Dendritic cell treated with granulocyte-macrophage colony-stimulating factor and Interleukin-4, amounts not matched to agents 40 ng/mL and 50 ng/mL, for 4 days (primary cell): ENCODE measurements at regions not wholly inside any gene's neighbourhood (a gene's known extent, or its start where the extent isn't known, plus 50 kb on each side); places are given as distances from the start of the nearest gene placed in this dataset.

ENCODE experiments used
- H3K27ac Mint-ChIP-seq: one replicate; pipeline ENCODE4 v1.8.0; 2022; ENCODE audit warnings: mild to moderate bottlenecking, mixed read lengths
- H3K27me3 Mint-ChIP-seq: one replicate; pipeline ENCODE4 v1.8.0; 2022; ENCODE audit warnings: mild to moderate bottlenecking, mixed read lengths
- H3K36me3 Mint-ChIP-seq: one replicate; pipeline ENCODE4 v1.8.0; 2022; ENCODE audit warnings: low read depth, mixed read lengths
- H3K4me1 Mint-ChIP-seq: one replicate; pipeline ENCODE4 v1.8.0; 2022; ENCODE audit warnings: low read depth, mixed read lengths
- H3K4me3 Mint-ChIP-seq: one replicate; pipeline ENCODE4 v1.8.0; 2022; ENCODE audit warnings: mild to moderate bottlenecking, moderate library complexity, mixed read lengths
- H3K9me3 Mint-ChIP-seq: one replicate; pipeline ENCODE4 v1.8.0; 2022; ENCODE audit warnings: mixed read lengths
- intact Hi-C: fragments of 100-400 bp; cut with micrococcal nuclease; formaldehyde crosslinking; loops from one replicate; pipeline ENCODE4 v1.15.0; 2022

DNA sequence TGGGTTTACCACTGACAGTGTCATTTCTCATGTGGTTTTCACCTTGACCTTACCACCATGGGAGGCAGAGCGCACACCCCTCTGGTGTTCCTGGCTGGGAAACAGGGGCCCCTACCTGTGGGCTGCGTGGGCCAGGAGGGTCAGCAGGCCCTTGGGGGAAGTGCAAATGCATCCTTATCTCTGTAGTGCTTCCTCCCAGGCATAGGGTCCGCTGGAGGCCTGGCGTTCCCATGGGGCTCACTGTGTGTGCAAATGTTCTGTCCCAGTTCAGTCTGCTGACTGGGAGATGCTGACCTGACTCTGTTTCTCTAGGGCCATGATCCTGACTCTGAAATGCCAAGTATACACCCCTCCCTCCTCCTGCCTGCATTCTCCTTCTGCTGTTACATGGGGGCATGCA lies 81.3 kb downstream of the SLC25A47 start:
- H3K9me3 Mint-ChIP-seq = no peaks in the 10 kb centered on the region

DNA sequence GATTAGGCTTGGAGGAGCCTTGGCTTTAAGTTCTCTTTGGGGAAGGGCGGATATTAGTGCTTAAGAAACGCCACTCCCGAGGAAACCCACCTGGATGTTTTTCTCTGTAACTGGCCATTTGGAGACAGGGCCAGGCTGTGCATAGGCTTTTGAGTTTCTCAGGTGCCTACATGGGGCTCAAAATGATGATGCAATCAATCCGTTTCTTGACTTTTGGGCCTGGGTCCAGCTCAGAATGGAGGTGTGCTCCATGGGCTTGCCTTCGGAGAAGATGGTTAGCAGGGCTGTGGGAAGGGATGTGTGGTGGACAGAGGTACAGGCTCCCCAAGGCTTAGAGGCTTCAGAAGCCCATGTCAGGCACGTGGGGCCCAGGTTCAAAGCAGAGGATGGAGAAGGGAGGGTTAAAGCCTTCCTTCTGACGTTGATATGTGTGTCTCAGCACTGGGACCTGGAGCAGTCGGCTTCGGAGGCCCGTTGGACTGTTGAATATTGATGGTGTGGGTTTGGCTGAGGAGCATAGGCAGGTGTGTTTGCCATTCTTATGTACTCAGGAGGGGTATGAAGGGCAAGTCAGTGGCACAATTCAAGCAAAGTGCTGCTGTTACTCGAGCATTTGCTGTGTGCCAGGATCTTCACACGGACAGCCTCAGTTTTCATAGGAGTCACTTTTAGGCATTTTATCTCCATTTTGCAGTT lies 82.8 kb downstream of the SLC25A47 start:
- no peak overlapping the region for H3K4me3 Mint-ChIP-seq
- peaks cover 43% of the 10 kb centered on the region for H3K4me1 Mint-ChIP-seq
- intact Hi-C loops = no loop called here
- H3K27me3 Mint-ChIP-seq = no peaks in the 10 kb centered on the region
- H3K27ac Mint-ChIP-seq = no peak overlapping the region
- H3K9me3 Mint-ChIP-seq = no peaks in the 10 kb centered on the region
- H3K36me3 Mint-ChIP-seq = no peaks in the 10 kb centered on the region

More for the DNA sequence above, 81.3 kb downstream of the SLC25A47 start:
- H3K4me3 Mint-ChIP-seq = no peak overlapping the region
- no peaks in the 10 kb centered on the region for H3K27me3 Mint-ChIP-seq
- peaks cover 49% of the 10 kb centered on the region for H3K4me1 Mint-ChIP-seq
- H3K27ac Mint-ChIP-seq = no peak overlapping the region
- intact Hi-C loops = no loop called here
- H3K36me3 Mint-ChIP-seq = no peaks in the 10 kb centered on the region

DNA sequence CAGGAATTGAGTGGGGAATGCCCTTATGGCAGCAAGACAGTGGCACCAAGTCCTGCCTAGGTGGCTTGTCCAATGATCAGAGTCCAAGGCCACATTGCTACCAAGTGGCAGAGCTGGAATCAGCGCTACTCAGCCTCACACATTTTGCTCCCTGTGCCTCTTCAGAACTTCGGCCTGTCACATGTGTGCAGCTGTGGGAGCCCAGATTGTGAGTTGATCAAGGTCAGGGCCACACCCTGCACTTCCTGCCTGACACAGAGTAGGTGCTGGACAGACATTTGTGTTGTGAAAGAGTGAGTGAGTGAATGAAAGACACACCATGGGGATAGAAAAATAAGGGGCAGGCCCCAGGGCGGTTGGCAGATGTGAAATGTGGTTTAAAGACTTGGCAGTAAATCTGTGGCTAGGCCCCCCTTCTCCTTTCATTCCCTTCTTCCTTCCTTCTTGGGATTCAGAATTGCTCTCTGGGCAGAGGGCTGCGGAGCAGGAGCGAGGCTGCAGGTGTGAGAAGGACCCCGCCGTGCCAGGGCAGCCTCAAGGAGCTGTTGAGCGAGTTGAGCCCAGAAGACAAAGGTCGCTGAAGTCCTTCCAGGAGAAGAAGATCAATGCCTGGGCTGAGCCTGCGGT lies 83.5 kb downstream of the SLC25A47 start:
- Mint-ChIP-seq H3K4me1 (peaks cover 43% of the 10 kb centered on the region), H3K36me3 (no peaks in the 10 kb centered on the region), H3K27ac (peak overlapping the region; percentile 29), H3K27me3 (no peaks in the 10 kb centered on the region), H3K4me3 (no peak overlapping the region), H3K9me3 (no peaks in the 10 kb centered on the region)
- intact Hi-C loops = no loop called here

DNA sequence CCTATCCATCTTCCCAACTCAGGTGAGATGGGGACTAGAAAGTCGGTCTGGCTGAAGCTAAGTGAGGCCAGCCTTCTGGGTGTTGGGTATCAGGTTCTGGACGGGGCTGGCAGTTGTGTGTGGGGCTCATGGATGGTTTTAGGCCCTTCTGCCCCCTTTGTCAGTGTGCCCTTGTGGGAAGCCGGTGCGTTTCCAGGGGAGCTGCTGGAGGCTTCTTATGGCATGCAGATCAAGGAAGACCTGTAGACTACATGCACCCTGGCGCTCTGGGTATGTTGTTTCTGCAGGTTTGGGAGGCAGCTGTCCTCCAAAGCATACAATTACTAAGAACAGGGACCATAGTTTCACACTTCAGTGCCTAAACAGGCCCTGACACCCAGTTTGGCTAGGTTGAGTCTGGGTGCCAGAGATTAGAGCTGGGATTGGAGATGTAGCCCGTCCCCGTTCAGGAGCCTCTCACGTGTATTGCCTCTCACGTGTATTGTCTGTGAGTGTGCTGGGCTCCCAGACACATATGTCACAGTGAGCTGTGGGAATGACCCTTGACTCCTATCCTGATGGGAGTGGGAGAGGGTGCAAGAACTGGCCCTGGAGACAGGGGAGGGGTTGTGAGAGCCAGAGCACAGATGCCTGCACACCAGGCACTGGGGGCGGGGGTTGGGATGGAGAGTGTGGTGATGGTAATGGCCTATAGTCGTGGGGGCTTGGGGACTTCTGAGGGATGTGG lies 84.4 kb downstream of the SLC25A47 start:
- Mint-ChIP-seq H3K4me3 (no peak overlapping the region), H3K27me3 (no peaks in the 10 kb centered on the region), H3K36me3 (no peaks in the 10 kb centered on the region), H3K4me1 (peaks cover 38% of the 10 kb centered on the region), H3K9me3 (no peaks in the 10 kb centered on the region), H3K27ac (no peak overlapping the region)
- intact Hi-C loops = no loop called here

DNA sequence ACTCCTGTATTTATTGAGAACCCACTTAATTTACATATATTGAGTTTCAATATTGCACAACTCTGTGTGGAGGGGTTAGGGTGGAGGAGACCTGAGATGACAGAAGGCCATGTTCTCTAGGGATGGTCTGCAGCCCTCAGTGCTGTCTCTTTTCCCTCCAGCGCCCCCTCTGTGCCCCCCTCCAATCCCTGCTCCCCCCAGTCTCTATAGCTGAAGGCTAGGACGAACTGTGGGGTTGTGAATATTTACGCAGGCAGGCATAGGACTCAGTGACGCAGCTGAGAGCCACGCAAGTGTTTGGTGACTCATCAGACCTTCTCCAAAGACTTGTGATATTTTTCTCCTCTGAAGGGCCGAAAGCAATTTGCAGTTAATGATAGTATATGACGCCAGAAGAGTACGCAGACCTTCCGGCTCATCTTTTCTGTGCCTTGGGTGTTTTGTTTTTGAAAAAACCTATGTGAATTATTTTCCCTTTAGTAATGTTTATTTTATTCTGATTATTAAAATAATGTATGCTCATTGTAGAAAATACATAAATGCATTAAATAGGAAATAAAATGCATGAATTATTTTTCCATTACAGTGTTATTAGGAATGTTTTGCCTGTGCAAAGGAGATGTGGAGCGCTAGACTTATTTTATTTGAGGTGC lies 85.3 kb downstream of the SLC25A47 start:
- Mint-ChIP-seq H3K4me3 (no peak overlapping the region), H3K27ac (no peak overlapping the region)
- intact Hi-C loops = no loop called here

DNA sequence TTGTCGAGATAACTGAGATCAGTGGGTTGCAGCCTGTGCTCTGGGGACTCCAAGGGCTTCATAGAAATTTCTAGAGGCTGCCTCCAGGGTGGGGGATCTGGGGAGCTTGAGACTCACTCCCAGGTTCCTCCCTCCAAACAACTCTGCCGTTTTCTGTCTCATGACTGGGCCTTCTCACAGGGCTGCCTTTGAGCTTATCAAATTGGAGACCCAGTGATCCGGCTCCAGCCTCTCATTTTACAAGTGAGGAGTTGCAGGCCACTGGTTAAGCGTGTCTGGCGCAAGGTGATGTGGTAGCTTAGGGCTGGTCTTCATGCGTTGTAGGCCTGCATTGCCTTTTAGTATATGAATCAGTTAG lies 85.8 kb downstream of the SLC25A47 start:
- H3K36me3 Mint-ChIP-seq = no peaks in the 10 kb centered on the region
- intact Hi-C loops = no loop called here
- peaks cover 37% of the 10 kb centered on the region for H3K4me1 Mint-ChIP-seq
- no peak overlapping the region for H3K4me3 Mint-ChIP-seq
- H3K27ac Mint-ChIP-seq = no peak overlapping the region
- H3K9me3 Mint-ChIP-seq = no peaks in the 10 kb centered on the region
- no peaks in the 10 kb centered on the region for H3K27me3 Mint-ChIP-seq

More for the DNA sequence above, 85.3 kb downstream of the SLC25A47 start:
- no peaks in the 10 kb centered on the region for H3K36me3 Mint-ChIP-seq
- H3K27me3 Mint-ChIP-seq = no peaks in the 10 kb centered on the region
- no peaks in the 10 kb centered on the region for H3K9me3 Mint-ChIP-seq
- peaks cover 37% of the 10 kb centered on the region for H3K4me1 Mint-ChIP-seq

DNA sequence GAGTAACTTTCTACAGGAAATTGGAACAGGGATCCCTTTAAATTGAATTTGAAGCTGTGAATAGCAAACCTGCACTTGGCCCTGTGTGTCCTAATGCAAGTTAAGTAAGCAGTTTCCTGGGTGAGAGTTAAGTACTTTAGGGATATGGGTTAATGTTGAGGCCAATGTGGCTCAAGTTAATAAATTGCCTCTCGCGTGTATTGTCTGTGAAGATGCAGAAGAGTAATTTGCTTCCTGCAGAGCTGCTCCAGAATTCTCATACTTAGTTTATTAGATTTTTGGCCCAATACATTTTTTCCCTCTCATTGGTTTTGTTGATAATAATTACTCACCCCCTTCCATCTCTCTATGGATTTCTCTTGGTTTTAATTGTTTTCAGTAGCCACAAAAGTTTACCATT lies 86.5 kb downstream of the SLC25A47 start:
- H3K4me1 Mint-ChIP-seq = peaks cover 33% of the 10 kb centered on the region
- no peak overlapping the region for H3K27ac Mint-ChIP-seq
- no peaks in the 10 kb centered on the region for H3K27me3 Mint-ChIP-seq
- H3K9me3 Mint-ChIP-seq = no peaks in the 10 kb centered on the region
- intact Hi-C loops = no loop called here
- H3K36me3 Mint-ChIP-seq = no peaks in the 10 kb centered on the region
- no peak overlapping the region for H3K4me3 Mint-ChIP-seq

DNA sequence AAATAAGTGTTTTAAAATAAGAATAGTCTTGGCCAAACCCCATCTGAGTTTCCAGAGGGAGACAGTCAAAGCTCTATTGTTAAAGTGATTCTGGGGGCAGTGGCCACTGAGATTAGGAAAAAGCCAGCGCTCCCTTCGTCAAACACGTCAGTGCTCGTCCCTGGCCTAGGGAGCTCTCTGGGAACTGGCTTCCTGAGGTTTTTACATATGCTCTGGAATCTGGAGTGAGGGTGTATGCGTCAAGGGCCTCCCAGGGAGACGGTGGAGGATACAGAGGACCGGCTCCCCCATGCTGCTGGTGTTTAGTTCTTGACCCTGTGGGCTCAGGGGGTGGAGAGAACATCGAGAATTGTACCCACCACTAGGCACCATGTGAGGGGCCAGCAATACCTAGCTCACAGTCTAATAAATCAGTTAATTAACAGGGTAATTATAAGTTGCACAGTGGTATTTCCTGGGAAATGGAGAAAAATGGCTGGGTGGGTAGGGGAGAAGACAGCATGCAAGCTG lies 87.0 kb downstream of the SLC25A47 start:
- H3K9me3 Mint-ChIP-seq = no peaks in the 10 kb centered on the region
- H3K4me1 Mint-ChIP-seq = peaks cover 31% of the 10 kb centered on the region
- intact Hi-C loops = no loop called here
- no peak overlapping the region for H3K4me3 Mint-ChIP-seq
- H3K36me3 Mint-ChIP-seq = no peaks in the 10 kb centered on the region
- no peaks in the 10 kb centered on the region for H3K27me3 Mint-ChIP-seq
- H3K27ac Mint-ChIP-seq = no peak overlapping the region

DNA sequence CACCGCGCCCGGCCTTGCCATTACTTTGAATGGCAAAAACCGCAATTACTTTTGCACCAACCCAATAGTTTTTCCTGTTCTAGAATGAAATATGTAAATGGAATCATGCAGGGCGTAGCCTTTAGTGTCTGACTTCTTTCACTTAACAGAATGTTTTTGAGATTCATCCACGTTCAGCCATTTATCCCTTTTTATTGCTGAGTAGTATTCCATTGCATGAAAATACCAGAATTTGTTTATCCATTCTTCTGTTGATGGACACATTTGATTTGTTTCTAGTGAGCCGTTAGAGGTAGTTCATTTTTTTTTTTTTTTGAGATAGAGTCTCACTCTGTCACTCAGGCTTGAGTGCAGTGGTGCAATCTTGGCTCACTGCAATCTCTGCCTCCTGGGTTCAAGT lies 90.6 kb downstream of the SLC25A47 start:
- no peak overlapping the region for H3K27ac Mint-ChIP-seq
- intact Hi-C loops = no loop called here

DNA sequence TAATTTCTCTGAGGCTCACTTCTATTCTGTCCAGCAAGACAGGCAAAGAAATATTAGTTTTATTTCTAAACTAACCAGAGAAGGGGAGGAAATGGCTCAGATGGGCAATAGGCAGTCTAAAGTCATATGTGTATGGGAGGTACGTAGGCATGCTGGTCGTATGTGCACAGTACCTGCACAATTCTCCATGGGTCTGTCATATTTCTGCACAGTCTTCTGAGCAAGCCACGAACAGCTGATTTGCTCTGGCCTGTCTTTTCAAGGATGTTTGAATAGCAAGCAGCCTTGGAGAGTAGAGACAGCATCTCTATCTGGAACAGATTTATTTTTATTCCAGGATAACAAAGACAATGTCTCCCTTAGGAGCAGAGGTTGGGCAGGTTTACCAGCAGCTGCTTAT lies 92.1 kb downstream of the SLC25A47 start:
- Mint-ChIP-seq H3K27me3 (no peaks in the 10 kb centered on the region), H3K36me3 (no peaks in the 10 kb centered on the region), H3K9me3 (no peaks in the 10 kb centered on the region), H3K27ac (no peak overlapping the region), H3K4me1 (no peaks in the 10 kb centered on the region), H3K4me3 (no peak overlapping the region)
- intact Hi-C loops = no loop called here

More for the DNA sequence above, 90.6 kb downstream of the SLC25A47 start:
- Mint-ChIP-seq H3K36me3 (no peaks in the 10 kb centered on the region), H3K4me3 (no peak overlapping the region), H3K4me1 (no peaks in the 10 kb centered on the region), H3K9me3 (no peaks in the 10 kb centered on the region), H3K27me3 (no peaks in the 10 kb centered on the region)

DNA sequence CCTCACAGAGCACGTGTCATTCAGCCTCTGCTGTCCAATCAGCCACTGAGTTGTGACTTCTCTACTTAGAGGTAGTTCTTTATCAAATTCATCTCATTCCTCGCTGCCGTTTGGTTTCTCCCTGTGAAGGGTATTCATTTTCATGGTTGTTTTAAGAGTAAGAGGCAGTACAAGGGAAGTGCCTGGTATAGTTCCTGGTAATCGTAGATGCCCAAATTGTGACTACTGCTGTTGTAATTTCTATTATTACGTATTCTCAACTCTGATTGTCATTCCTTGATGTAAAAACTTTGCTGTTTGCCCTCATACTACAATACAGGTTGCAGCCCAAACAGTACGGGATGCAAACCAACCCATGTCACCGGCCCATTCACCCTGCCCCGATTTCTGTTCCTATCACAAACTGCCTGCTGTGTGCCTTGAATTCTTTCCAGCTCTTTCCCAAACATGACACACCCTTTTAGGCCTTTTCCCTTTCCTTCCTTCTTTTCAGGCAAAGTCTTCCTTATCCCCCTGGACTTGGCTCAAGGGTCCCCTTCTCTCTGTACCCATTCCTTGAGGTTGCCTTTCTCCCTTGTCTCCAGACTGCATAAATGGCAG lies 93.0 kb downstream of the SLC25A47 start:
- Mint-ChIP-seq H3K27me3 (no peaks in the 10 kb centered on the region), H3K4me3 (no peak overlapping the region), H3K4me1 (no peaks in the 10 kb centered on the region), H3K9me3 (no peaks in the 10 kb centered on the region), H3K27ac (no peak overlapping the region), H3K36me3 (no peaks in the 10 kb centered on the region)
- intact Hi-C loops = no loop called here

DNA sequence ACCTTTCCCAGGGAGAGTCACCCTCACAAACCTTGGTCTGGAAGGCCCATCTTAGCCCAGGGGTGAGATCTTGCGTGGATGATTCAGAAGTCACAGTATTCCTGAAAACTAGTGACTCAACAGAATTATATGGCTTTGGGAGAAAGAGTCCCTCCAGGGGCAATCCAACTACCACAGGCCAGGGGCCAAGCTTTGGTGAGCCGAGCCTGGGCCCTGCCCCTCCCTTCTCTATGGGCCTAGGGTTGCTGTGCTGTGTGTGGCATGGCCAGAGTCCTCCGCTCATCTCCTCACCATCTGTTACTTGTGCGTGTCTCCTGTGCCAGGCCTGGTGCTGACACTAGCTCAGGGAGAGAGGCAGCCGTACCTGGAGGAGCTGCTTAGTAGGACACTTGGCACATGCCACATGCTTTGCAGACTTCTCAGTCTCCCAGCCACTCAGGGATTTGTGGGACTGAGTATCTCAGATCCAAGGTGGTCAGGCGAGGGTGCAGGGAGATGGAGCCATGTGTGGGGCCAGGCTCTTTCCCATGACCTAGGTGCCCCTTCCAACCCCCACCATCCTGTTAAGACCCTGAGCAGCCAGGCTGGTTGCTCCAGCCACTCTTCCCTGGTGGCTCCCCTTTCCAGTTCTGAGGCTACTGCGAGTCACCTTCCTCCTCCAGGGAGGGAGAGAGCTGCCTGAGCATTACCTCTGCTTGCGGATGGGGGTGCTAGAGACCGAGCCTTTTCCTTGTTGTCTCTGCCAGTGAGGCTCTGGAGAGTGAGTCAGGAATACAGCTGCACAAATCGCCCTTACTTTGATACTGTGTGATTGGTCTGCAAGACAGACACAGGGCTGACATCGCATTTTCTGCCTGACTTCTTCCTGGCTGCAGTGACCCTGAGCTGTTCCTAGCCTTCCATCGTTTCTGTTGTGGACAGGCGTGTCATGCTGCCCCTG lies 94.1 kb downstream of the SLC25A47 start:
- Mint-ChIP-seq H3K27ac (no peak overlapping the region), H3K4me3 (no peak overlapping the region)
- intact Hi-C loops = no loop called here

DNA sequence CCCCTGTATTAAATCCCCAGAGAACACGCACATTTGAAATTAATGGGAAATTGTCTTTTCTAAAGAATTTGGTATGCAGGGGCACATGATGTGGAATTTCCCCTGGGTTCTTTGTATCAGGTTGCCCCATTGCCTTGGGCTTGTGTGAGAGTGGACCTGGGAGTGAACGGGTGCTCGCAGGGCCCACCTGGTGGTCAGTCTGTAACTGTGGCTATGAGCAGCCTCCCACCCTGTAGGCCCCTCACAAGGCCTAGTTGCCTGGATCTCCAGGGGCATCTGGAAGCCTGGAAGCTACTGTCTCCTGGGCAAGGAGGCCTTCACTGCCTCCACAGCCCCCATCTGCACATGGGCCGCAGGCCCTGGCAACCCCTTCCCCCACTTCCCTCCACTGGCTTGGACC lies 96.7 kb downstream of the SLC25A47 start:
- Mint-ChIP-seq H3K4me1 (peaks cover 7% of the 10 kb centered on the region), H3K27ac (no peak overlapping the region)
- intact Hi-C loops = no loop called here

More for the DNA sequence above, 94.1 kb downstream of the SLC25A47 start:
- Mint-ChIP-seq H3K27me3 (no peaks in the 10 kb centered on the region), H3K9me3 (no peaks in the 10 kb centered on the region), H3K36me3 (no peaks in the 10 kb centered on the region), H3K4me1 (no peaks in the 10 kb centered on the region)

More for the DNA sequence above, 96.7 kb downstream of the SLC25A47 start:
- Mint-ChIP-seq H3K36me3 (no peaks in the 10 kb centered on the region), H3K4me3 (no peak overlapping the region), H3K9me3 (no peaks in the 10 kb centered on the region), H3K27me3 (no peaks in the 10 kb centered on the region)
